ENCODE measurements at regions not wholly inside any gene's neighbourhood (a gene's known extent, or its start where the extent isn't known, plus 50 kb on each side); places are given as distances from the start of the nearest gene placed in this dataset.

DNA sequence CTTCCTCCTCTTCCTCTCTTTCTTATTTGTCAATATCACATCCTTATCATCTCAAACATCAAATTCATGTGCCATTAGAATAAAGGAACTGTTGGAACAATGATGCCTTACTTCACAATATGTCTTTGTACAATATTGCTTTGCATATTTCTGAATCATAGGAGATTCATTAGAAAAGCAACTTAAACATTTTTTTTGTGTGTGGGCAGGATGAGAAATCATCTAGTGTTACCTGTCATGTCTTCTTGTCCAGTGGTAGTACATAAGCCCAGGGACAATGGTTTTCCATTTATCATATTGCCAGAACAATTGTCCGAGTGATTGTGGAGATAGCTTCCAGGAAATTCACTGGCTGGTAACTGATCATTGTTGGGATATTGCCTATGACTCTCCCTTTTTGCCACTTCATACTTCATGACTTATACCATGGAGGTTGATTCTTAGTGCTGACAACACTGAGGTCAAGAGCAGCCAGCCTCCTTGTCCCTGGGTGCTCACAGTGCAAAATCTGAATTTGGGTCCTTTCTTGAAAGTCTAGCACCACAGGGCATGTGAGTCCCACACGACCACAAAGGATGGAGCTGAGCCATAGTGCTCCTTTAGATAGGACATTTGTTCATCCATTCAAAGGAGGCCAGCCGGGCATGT, 215.0 kb downstream of the MDFIC start:
- TF ChIP-seq FOS (IDR thresholded peaks at IDR 0.05; ENCODE audit: borderline replicate concordance, insufficient read depth, low read length) (no peak), GATA2 (IDR thresholded peaks at IDR 0.05; ENCODE audit: insufficient read depth, insufficient read length, low read depth, low read length) (no peak), JUN (IDR thresholded peaks at IDR 0.05; ENCODE audit: borderline replicate concordance, insufficient read depth, insufficient read length, low read depth) (no peak), MYC (IDR thresholded peaks at IDR 0.05; ENCODE audit: low read depth, low read length) (no peak), EZH2 (IDR thresholded peaks at IDR 0.05; ENCODE audit: borderline replicate concordance, low read depth, low read length, severe bottlenecking) (no peak), POLR2A (IDR thresholded peaks at IDR 0.05; ENCODE audit: low read depth, low read length) (no peak)
- TF ChIP-seq, protein P1, sequence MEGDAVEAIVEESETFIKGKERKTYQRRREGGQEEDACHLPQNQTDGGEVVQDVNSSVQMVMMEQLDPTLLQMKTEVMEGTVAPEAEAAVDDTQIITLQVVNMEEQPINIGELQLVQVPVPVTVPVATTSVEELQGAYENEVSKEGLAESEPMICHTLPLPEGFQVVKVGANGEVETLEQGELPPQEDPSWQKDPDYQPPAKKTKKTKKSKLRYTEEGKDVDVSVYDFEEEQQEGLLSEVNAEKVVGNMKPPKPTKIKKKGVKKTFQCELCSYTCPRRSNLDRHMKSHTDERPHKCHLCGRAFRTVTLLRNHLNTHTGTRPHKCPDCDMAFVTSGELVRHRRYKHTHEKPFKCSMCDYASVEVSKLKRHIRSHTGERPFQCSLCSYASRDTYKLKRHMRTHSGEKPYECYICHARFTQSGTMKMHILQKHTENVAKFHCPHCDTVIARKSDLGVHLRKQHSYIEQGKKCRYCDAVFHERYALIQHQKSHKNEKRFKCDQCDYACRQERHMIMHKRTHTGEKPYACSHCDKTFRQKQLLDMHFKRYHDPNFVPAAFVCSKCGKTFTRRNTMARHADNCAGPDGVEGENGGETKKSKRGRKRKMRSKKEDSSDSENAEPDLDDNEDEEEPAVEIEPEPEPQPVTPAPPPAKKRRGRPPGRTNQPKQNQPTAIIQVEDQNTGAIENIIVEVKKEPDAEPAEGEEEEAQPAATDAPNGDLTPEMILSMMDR (IDR thresholded peaks at IDR 0.05; ENCODE audit: extremely low read depth in 1 of 2, insufficient read depth in 1 of 2, low read depth in 1 of 2, low read length in 2 of 2), result no peak
- BruUV-seq (replicated peaks), result no TSS peak
- no peaks in the 10 kb centered on the region for H3K79me2 ChIP-seq (ENCODE audit: control insufficient read depth, insufficient read depth, low read length)
- FAIRE-seq (no peak), DNase-seq (ENCODE audit: low read depth, low spot score) (no peak)
- H3K36me3 ChIP-seq (ENCODE audit: control insufficient read depth in 2 of 2, extremely low read depth in 1 of 2, insufficient read depth in 2 of 2, low read length in 2 of 2), result no peaks in the 10 kb centered on the region
- H3K27me3 ChIP-seq (ENCODE audit: control insufficient read depth in 2 of 2, insufficient read depth in 2 of 2, low read length in 2 of 2), result no peaks in the 10 kb centered on the region
- peaks cover 4% of the 10 kb centered on the region for H3K4me1 ChIP-seq (ENCODE audit: control insufficient read depth, extremely low read depth, insufficient read depth, low read length)
- H3K9ac ChIP-seq (replicated peaks; ENCODE audit: extremely low read depth, insufficient read depth, low read length), result no peak overlapping the region
- H2AFZ ChIP-seq (ENCODE audit: low read depth, low read length), result no peak overlapping the region
- dilution Hi-C loops (cut with MboI; ENCODE audit: extremely low pct_ligation_motif_present, low sequenced_read_pairs) (no loop called here), intact Hi-C loops (cut with micrococcal nuclease) (loop anchor here (2.0 to 5.0 kb wide), 3 partner anchors 14 to 90 kb away; no protein-coding TSS in a partner anchor)
- H4K20me1 ChIP-seq (replicated peaks; ENCODE audit: control insufficient read depth, extremely low read depth, insufficient read depth, low read length), result no peaks in the 10 kb centered on the region
- no peak overlapping the region for H3K4me2 ChIP-seq (ENCODE audit: insufficient read depth, low read length)
- CTCF ChIA-PET, result no interaction called here
- no peak overlapping the region for H3K4me3 ChIP-seq (replicated peaks in 1 of 3; ENCODE audit: insufficient read depth in 1 of 3, low read depth in 1 of 3, low read length in 3 of 3)
- no peak overlapping the region for H3K27ac ChIP-seq (ENCODE audit: insufficient read depth, low read depth, low read length)
- H3K9me3 ChIP-seq (replicated peaks; ENCODE audit: control insufficient read depth, insufficient read depth, low read length), result no peaks in the 10 kb centered on the region
- POLR2A ChIA-PET, result no interaction called here
- H3K9me1 ChIP-seq (replicated peaks; ENCODE audit: control insufficient read depth, extremely low read depth, insufficient read depth, low read length), result no peaks in the 10 kb centered on the region

Data from endothelial cell of umbilical vein (primary cell).